ENCODE measurements at regions not wholly inside any gene's neighbourhood (a gene's known extent, or its start where the extent isn't known, plus 50 kb on each side); places are given as distances from the start of the nearest gene placed in this dataset.
"Not testable (repeated sequence)": the region's sequence is repeated elsewhere in the genome, so short reads cannot be mapped to it uniquely, and the experiment has no call there.

DNA sequence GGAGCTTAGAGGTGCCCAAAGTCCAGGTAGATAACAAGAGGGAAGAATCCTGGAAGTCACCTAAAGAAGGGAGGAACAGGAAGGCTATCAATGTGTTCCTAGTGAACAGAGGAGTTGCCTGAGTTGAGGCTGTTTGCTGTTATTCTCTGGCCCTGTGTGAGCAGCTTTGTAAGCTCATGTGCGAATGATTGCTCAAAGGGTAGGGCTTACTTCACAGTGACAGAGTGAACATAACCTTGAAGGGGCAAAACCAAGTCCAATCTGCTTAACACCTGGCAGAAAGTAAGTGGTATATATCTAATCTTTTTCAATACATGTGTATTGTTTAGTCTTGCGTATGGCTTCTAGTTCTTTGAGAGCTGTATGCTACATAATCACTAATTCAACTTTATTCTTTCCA lies 1153.6 kb downstream of the TUSC7 start:
- no peak for DNase-seq (ENCODE audit: low read depth in 4 of 4, low spot score in 1 of 4)

DNA sequence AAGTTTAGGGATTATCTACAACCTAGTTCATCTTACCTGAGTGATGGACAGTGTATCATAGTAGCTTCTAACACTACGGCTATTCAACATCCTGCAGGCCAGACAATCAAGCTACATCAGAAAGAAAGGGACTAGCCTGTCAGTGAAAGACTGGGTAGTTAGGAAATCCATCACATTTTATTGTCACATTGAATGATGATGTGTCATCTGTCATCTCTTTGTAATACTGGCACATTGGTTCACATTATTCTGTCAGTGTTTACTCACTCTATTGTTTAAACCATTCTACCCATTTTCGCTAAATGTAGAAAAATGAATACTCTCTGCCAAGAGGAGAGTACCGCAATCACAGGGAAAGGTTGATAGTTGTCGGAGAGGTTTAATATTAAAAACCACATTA lies 1155.8 kb downstream of the TUSC7 start:
- DNase-seq (ENCODE audit: low read depth in 4 of 4, low spot score in 1 of 4): no peak

DNA sequence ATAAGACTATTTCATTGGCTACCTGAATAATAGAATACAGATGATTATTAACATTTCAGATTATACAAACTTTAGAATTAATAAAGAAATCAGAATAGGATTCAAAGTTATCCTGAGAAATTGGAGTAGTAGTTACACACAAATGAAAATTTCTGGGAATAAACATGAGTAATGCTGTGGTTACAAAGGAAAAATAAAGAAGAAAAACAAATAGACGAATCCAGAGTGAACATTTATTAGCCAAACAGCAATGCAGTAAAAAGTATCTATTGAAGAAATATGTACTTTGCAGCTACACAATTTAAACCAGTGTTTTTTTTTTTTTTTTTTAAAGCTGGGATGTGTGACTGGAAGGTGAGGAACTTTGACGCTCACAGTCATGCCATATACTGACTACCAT lies 1159.2 kb downstream of the TUSC7 start:
- DNase-seq (ENCODE audit: low read depth in 4 of 4, low spot score in 1 of 4): no peak

DNA sequence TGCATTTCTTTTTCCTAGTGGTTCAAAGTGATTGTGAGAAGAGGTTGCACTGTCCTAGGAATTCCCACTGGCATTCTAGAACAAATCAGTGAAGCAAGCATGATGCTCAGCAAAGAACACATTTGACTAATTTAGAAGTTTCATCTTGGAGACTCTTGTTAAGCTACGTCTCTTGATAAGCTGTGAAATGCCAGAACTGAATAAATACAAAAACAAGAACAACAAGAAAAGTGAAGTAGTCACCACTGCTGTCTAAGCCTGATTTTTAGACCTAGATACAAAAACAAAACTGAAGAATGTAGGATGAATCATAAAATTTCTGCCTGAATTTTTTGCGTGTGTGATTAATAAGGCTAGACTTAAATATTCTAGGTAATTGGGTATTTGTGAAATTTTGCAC lies 1162.4 kb downstream of the TUSC7 start:
- no peak for DNase-seq (ENCODE audit: low read depth in 4 of 4, low spot score in 1 of 4)

DNA sequence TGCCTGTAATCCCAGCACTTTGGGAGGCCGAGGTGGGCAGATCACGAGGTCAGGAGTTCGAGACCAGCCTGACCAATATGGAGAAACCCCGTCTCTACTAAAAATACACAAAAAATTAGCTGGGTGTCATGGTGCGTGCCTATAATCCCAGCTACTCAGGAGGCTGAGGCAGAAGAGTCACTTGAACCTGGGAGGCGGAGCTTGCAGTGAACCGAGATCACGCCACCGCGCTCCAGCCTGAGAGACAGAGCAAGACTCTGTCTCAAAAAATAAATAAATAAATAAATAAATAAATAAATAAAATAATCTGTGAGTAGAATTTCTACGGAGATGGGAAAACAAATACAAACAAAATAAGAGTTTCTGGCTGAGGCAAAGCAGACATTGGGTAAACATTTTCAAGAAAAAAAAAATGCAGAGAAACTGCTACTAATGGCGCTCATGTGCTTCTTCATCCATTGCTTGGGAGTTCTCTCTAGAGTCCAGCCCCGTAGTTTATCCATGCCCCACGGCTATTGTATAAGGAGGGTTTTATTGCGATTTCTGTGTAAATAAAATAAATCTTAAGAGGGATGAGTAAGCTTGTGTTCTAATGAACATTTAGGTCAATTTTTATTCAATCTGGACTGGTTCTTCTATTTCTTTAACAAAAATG lies 1161.9 kb downstream of the IGSF11 start:
- not testable (repeated sequence) for DNase-seq (ENCODE audit: low read depth in 4 of 4, low spot score in 1 of 4)

DNA sequence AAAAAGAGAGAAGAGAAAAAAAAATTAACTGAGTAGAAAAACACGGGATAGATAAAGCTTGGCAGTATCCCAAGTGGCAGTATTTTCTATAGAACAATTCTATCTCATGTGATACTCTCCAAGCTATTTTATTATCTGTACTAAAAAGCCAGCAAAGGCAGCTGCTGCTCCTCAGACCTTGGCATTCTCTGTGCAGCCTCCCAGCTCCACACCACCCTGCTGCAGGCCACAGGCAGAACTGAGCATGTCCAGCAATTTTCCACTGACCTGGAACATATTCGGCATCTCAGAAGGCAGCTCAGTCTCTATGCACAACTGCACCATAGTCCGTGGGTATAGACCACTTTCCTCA lies 1161.4 kb downstream of the IGSF11 start:
- DNase-seq (ENCODE audit: low read depth in 4 of 4, low spot score in 1 of 4): no peak

DNA sequence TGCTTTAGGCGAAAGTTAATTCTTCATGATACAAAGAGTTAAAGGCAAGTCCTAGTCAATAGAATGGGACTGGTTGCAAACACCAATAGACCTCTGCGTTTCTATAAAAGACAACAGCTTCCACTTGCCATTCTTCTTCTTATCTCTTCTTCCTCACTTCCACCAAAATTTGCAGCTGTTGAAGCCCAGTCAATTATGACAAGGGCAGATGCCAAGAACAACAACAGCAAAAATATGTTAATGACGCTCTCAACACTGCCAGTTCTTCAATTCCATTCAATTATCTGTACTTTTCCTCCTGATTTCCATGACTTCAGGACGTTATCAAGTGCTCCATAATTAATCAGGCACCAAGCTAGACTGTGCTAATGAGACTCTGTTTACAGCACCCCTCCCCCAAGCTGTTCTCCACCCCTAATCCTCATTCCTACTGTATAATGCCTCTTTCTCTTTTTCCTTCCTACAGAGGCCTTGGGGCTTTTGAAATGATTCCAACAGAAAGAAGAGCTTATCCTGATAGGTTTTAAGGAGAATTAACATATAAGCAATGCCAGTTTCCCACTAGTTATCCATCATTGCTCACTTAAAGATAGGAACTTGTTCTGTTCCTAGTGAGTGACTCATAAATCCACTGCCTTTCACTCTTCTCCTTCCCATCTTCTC lies 1160.5 kb downstream of the IGSF11 start:
- no peak for DNase-seq (ENCODE audit: low read depth in 4 of 4, low spot score in 1 of 4)

DNA sequence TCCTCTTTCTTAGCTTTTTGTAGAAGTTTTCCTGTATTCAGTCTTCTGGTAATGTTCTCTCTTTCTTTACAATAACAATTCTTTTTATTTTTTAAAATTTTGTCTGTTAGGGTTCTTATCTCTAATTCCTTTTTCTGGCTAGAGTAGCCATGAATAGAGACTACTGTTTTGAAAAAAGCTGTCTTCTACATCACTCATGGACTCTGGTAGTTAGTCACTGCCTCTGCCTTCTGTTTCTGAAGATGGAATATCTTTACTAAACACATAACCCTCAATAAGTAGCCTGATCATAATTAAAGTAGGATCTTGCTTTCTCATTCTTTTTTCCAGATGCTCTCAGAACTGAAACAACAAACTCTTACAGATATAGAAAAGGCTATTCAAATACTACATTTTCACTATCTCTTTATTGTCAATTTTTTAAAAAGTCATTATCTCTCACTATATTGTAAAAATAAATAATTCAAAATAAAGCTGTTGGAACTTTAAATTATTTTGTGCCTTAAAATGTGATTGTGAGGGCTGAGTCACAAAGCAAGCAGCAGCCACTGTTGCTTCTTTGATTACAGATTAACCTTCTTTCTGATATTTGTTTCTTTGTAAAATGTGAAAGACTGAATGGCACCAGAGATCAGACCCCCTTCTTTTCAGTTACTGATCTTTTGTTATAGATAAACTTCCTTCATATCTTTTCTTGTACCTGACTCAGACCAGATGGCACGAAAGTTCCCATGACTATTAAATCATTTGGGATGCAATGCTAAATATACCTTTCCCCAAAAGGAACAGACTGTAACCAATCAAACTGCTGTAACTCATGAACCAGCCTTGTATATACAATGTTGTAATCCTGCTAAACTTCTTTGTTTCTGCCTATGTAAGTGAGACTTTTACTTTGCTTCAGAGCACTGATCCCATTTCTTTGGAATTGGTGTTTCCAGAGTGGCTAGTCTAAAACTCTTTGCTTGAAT lies 1159.5 kb downstream of the IGSF11 start:
- no peak for DNase-seq (ENCODE audit: low read depth in 4 of 4, low spot score in 1 of 4)

DNA sequence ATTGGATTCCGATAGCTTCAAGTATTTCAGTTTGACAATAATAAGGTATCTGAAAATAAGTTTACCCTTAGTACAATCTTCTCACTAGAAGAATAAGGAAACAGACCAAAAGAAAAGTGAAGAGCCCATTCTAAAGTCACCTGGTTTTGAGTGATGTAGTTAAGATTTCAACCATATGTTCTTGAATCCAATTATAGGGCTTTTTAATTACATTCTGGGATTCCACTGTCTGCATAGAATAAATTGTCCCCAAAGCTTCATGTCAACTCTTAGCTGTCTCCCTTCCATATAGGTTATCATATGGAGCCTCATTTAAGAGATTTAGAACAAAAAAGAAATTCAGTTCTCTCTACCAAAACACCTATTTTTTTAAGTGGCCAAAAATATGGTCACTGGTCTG lies 1158.8 kb downstream of the IGSF11 start:
- DNase-seq (ENCODE audit: low read depth in 4 of 4, low spot score in 1 of 4): no peak

DNA sequence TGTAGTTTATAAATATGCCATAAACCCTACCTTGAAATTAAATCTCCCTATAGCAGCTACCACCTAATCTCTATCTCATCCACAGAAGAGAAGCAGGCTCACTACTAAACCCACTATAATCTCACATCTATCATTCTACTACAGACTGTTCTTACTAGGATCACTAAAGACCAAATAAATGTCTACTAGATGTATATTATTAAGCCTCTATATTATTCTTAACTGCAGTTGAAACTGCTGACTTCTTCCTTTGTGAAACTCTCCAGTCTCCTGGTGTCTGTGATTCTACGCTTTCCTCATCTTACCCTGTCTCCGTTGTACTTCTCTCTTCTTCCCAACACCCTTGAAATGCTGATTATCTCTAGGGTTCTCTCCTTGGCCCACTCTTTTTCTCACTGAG lies 1154.0 kb downstream of the IGSF11 start:
- DNase-seq (ENCODE audit: low read depth in 4 of 4, low spot score in 1 of 4): no peak

DNA sequence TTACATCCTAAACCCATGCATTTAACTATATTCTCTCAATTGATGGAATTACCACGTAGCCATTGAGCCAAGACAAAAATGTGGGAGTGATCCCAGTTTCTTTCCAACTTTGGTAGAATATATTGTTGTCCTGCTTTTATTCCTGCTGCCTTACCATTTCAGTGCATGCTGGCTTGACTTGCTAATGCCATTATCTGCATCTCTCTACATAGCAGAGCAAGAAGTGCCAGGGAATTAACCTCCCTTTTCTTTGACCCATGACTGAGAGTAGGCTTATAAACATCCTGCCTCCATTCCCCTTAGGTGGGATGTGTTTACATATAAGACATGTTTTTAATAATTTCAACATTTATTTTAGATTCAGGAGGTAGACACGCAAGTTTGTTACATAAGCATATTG lies 1153.4 kb downstream of the IGSF11 start:
- no peak for DNase-seq (ENCODE audit: low read depth in 4 of 4, low spot score in 1 of 4)

DNA sequence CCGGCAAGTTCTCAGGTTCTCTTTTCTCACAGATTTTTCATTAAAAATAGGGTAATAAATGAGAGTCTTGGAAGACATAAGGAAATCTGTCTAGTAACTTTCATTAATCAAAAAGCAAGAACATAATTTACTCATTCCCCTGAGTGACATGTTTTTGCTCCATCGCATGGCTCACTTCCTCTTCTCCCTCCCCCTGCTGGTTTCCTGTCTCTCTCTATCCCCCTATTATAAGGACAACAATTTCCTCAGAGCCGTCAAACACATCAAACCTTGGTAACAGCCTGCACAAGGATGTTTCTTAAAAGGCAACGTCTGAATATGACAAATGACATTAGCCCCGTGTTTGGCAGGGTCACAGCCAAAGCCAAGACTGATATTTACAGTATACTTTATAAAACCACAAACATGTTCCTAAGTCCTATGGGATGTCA lies 1149.6 kb downstream of the IGSF11 start:
- DNase-seq (ENCODE audit: low read depth in 4 of 4, low spot score in 1 of 4): no peak

DNA sequence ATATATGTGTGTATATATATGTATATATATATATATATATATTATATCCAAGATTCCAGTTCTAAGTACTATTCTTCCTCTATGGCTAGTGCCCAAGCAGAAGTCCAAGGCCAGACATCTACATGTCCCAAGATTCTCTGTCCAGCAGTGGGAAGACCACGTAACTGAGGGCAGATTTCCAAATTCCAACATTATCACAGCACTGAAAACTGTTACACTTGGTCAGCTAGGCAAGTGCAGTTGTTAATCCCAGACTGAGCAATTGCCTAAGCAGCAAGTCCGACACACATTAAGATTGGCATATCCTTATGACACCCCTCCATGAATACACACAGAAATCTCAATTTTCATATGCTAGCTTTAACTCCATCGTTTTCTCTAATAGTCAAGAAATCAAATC lies 1148.5 kb downstream of the IGSF11 start:
- DNase-seq (ENCODE audit: low read depth in 4 of 4, low spot score in 1 of 4): no peak

DNA sequence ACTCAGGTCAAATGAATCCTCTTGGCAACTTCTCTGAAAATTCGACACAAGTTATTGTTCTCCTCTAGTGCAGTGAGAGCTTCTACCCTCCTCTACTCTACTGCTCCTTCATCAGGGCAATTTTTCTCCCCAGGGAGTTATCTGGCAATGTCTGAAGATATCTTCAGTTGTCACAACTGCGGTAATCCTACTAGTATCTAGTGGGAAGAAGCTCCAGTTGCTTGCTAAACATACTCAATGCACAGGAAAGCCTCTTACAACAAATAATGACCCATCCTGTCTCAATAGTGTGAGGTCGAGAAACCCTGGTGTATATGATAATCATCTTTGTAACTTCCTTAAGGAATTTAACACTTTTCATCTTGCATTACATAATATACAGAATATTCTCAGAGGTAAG lies 1147.6 kb downstream of the IGSF11 start:
- no peak for DNase-seq (ENCODE audit: low read depth in 4 of 4, low spot score in 1 of 4)

DNA sequence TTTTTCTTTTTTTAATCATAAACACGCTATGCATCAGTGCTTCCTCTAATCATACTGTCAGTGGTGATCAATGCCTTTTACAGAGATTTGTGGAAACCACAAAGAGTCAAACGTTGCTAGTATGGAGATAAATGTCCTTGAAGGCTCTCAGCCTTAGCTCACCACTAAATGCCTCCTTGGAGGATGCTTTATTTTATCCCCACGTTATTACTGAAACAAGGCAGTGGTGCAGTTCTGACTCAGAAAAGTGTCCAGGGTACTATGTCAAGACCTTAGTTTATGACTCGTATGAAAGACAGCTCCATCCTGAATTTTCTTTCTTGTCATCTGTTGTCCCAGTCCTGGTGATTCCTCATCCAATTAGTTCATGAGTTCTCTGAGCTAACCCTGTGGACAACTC lies 1146.7 kb downstream of the IGSF11 start:
- no peak for DNase-seq (ENCODE audit: low read depth in 4 of 4, low spot score in 1 of 4)

DNA sequence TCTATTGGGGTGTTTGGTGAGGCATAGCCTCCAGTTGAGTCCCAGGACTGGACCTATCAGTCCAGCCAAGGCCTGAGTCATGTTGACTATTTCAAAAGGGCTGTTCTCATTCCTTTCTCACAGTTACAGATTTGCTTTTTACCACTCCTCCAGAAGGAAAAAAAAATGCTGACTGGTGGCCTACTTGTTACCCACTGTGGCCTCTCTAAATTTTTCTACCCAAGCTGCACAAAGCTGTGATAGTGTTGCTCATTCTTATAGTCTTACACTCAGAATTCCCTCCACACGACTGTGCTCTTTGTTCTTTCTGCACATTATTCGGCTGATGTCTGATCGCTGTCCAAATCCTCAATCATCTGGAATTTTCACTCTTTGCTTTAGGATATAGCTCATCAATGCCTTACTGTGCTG lies 1142.2 kb downstream of the IGSF11 start:
- no peak for DNase-seq (ENCODE audit: low read depth in 4 of 4, low spot score in 1 of 4)

DNA sequence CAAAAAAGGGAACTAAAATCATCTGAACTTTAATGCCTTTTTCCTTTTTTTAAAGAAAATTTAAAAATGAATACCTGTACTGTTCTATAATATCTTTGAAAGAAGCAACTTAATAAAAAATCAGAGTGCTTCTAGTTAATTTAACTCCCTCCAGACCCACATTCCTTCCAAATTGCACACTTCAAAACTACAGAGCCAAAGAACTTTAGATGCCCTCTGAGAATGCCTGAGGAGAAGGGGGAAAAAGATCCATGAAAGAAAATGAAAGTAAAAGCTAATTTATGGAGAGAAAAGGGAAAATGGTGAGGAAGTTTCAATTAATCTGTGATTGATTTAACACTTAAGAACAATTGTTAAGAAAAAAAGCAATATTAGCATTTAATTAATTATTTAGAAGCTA lies 1141.6 kb downstream of the IGSF11 start:
- DNase-seq (ENCODE audit: low read depth in 4 of 4, low spot score in 1 of 4): no peak

DNA sequence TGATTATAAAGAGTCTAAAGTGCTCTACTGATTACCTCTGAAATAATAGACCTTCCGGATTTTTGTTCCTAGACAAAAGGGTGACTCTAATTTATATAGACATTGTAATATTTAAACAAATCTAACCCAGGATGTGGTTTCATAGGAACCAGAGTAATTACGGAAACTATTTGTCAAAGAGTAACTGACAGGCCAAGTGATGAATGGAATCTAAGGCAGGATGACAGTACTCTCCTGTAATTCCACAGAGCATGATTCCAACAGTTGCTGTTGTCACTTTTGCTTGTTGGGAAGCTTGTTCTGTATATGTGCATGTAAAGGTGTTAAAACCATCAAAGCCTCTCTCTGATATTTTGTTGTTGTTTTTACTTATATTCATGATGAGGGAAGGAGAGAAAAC lies 1141.0 kb downstream of the IGSF11 start:
- DNase-seq (ENCODE audit: low read depth in 4 of 4, low spot score in 1 of 4): no peak

DNA sequence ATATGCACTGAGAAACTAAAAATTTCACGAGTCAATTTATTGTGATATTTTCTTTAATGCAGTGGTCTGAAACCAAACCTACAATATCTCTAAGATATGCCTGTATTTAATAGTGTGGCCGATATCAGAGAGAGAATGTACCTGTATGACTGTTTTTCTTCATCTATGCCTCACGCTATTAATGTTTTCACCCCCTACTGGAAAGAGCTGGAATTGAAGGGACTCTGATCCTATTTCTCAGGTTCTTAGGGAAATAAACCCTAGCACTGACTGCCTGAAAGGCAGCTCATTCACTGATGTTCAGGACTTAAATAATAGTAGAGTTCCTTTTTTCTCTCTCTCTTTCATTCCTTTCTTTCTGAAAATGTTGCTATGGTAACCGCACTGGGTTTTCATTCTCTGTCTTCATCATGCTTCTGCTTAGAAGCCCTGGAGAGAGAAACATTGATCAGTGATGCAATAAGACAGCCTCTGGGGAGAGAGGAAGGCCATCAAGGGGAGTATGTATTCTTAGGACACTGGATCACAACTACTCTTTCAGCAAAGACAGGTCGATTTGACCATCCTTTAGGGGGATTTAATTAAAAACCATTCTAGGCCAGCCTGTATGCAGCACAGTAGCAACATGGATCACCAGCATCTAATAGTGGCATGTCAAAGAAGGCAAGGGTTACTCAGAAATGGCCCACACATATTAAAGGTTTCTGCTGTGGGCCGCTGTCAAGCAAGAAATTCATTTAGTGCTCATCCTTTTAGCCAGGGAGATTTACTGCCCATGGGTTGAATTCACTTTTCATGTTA lies 1135.7 kb downstream of the IGSF11 start:
- no peak for DNase-seq (ENCODE audit: low read depth in 4 of 4, low spot score in 1 of 4)

DNA sequence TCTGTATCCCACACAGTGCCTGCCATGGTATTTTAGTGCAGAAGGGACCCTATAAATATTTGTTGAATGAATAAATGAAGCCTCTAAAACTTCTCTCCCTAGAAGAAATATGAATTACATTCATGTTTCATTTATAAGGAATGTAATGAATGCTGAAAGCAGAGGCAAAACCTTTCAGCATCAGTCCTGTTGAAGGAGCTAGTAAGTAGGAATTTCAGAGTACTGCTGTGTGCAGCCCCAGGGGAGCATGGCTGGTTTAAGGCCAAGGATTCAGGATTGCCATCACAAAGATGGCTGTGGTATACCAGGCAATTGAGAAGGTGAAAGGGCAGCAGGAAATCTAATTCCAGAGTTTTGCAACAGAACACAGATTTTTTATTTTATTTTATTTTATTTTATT lies 1131.4 kb downstream of the IGSF11 start:
- DNase-seq (ENCODE audit: low read depth in 4 of 4, low spot score in 1 of 4): no peak

DNA sequence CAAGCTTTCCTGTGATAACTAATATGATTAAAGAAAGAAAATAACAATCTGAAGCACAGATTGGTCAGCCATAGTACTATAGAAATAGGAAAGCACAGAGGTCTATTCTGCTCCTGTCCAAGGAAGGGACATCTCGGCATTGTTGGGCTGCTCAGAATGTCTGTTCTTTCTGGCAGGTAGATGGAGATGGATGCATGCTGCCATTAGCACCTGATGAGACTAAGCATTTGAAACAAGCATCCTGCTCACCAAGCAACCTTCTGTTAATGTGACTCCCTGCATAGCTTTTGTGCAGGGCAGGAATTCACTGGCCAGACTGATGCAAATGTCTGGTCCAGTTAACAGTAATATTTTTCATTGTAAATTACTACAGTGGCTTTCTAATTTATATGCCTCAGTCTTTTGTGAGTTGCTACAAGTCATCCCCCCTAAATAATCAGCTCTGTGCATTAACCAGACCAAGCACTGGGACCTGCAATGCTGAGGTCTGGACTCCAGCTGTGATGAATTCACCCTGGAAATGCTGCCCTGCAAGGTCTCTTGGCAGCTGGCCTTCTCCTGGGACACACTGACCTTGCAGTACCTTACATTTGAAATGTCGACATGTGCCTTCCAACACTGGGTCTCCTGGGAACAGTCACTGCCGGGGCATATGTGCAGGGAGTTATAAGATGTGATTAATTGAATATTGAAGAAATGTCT lies 1123.7 kb downstream of the IGSF11 start:
- DNase-seq (ENCODE audit: low read depth in 4 of 4, low spot score in 1 of 4): no peak

All from stimulated activated CD4-positive, alpha-beta T cell treated with anti-CD3 and anti-CD28 coated beads, Interleukin-1b, Interleukin-23, amount 100 ng/mL, for 24 hours (primary cell).